A673 (cell line): ENCODE measurements at regions not wholly inside any gene's neighbourhood (a gene's known extent, or its start where the extent isn't known, plus 50 kb on each side); places are given as distances from the start of the nearest gene placed in this dataset.

Source experiments
- BruUV-seq: library from RNA; stranded (reverse); fragments of 400-500 nt; replicated peaks from 2 replicates; lab custom pipeline; 2021; lab: Mats Ljungman, UMichigan
- CTCF ChIA-PET: fragments of 300-600 bp; sonication (Branson Sonifier 250); formaldehyde crosslinking; loops from one replicate; lab custom pipeline; 2022; ENCODE audit warnings: antibody characterized with exemption; lab: Charles Lee
- POLR2A ChIA-PET: fragments of 300-600 bp; sonication (Branson Sonifier 250); formaldehyde crosslinking; loops from one replicate; lab custom pipeline; 2022; ENCODE audit warnings: antibody characterized with exemption; ENCODE audit not compliant: low non-redundant PET; lab: Charles Lee
- DNase-seq: peaks from one replicate; pipeline ENCODE4 v3.0.0-alpha.2; 2015; ENCODE audit warnings: low spot score
- H3K27ac ChIP-seq: fragments of 200-600 bp; sonication (generic); 2 replicates; pipeline ENCODE4 v1.5.1; 2016; ENCODE audit warnings: mixed run types, low read depth, mild to moderate bottlenecking, mixed read lengths, antibody characterized with exemption, low read length; ENCODE audit not compliant: poor library complexity, severe bottlenecking
- H3K27me3 ChIP-seq: fragments of 200-600 bp; sonication (generic); replicated peaks from 2 replicates; pipeline ENCODE4 v1.6.1; 2017; ENCODE audit warnings: mixed run types, low read depth, mild to moderate bottlenecking, mixed read lengths, antibody characterized with exemption, low read length; ENCODE audit not compliant: insufficient read depth, poor library complexity
- H3K36me3 ChIP-seq: fragments of 200-600 bp; sonication (generic); 2 replicates; pipeline ENCODE4 v1.6.1; 2016; ENCODE audit warnings: mixed run types, mild to moderate bottlenecking, mixed read lengths, antibody characterized with exemption, low read length; ENCODE audit not compliant: insufficient read depth, poor library complexity, severe bottlenecking
- H3K4me1 ChIP-seq: fragments of 200-600 bp; sonication (generic); 2 replicates; pipeline ENCODE4 v1.6.1; 2017; ENCODE audit warnings: mixed run types, mild to moderate bottlenecking, mixed read lengths, antibody characterized with exemption, low read length; ENCODE audit not compliant: insufficient read depth, poor library complexity, severe bottlenecking
- H3K4me3 ChIP-seq: fragments of 200-600 bp; sonication (generic); 2 replicates; pipeline ENCODE4 v1.5.1; 2016; ENCODE audit warnings: low read depth, mixed run types, mild to moderate bottlenecking, mixed read lengths, low read length; ENCODE audit not compliant: poor library complexity, severe bottlenecking
- H3K9me3 ChIP-seq: fragments of 200-600 bp; sonication (generic); 2 replicates; pipeline ENCODE4 v1.6.1; 2016; ENCODE audit warnings: mixed run types, low read depth, mild to moderate bottlenecking, mixed read lengths, antibody characterized with exemption, low read length; ENCODE audit not compliant: poor library complexity, severe bottlenecking
- CTCF ChIP-seq: fragments of 300-800, 200-600 bp; sonication (generic); conservative IDR thresholded peaks from 2 replicates; pipeline ENCODE4 v1.5.1; 2017; ENCODE audit warnings: low read depth, mild to moderate bottlenecking, antibody characterized with exemption, low read length, moderate library complexity, mixed read lengths
- EZH2 ChIP-seq: fragments of 200-600 bp; sonication (generic); IDR thresholded peaks from 2 replicates; pipeline ENCODE4 v1.6.1; 2017; ENCODE audit warnings: borderline replicate concordance, low read depth, mild to moderate bottlenecking, mixed read lengths, antibody characterized with exemption, low read length; ENCODE audit not compliant: poor library complexity, severe bottlenecking
- intact Hi-C: fragments of 100-400 bp; cut with micrococcal nuclease; formaldehyde crosslinking; loops from one replicate; pipeline ENCODE4 v1.10.0; 2022; ENCODE audit not compliant: unreplicated experiment

GRCh38 chr2:239577935-239578334, 177.1 kb upstream of the HDAC4 start:
- TF ChIP-seq EZH2, result no peak
- no peak for TF ChIP-seq CTCF
- no peak for DNase-seq
- CTCF ChIA-PET, result no interaction called here
- intact Hi-C loops, result no loop called here
- Histone ChIP-seq H3K36me3 (no peaks in the 10 kb centered on the region), H3K27me3 (no peaks in the 10 kb centered on the region), H3K27ac (no peak overlapping the region), H3K9me3 (no peaks in the 10 kb centered on the region), H3K4me3 (no peak overlapping the region), H3K4me1 (no peaks in the 10 kb centered on the region)
- BruUV-seq, result no TSS peak
- POLR2A ChIA-PET, result no interaction called here

- no peak for DNase-seq
- Histone ChIP-seq H3K4me1 (no peaks in the 10 kb centered on the region), H3K27ac (no peak overlapping the region), H3K9me3 (no peaks in the 10 kb centered on the region), H3K27me3 (no peaks in the 10 kb centered on the region), H3K36me3 (no peaks in the 10 kb centered on the region), H3K4me3 (no peak overlapping the region)
- CTCF ChIA-PET, result no interaction called here
- TF ChIP-seq EZH2, result no peak
- no peak for TF ChIP-seq CTCF
- POLR2A ChIA-PET, result no interaction called here
- intact Hi-C loops, result no loop called here
- BruUV-seq, result no TSS peak
Measured at GRCh38 chr2:239576784-239577685, 176.2 kb upstream of the HDAC4 start.

GRCh38 chr2:239575931-239576445, 175.2 kb upstream of the HDAC4 start:
- no TSS peak for BruUV-seq
- Histone ChIP-seq H3K27ac (no peak overlapping the region), H3K4me1 (no peaks in the 10 kb centered on the region), H3K9me3 (no peaks in the 10 kb centered on the region), H3K4me3 (no peak overlapping the region), H3K36me3 (no peaks in the 10 kb centered on the region), H3K27me3 (no peaks in the 10 kb centered on the region)
- intact Hi-C loops, result no loop called here
- ChIA-PET CTCF (no interaction called here), POLR2A (no interaction called here)
- TF ChIP-seq CTCF, result no peak
- TF ChIP-seq EZH2, result no peak
- DNase-seq, result no peak
